ENCODE measurements at regions not wholly inside any gene's neighbourhood (a gene's known extent, or its start where the extent isn't known, plus 50 kb on each side); places are given as distances from the start of the nearest gene placed in this dataset.

GRCh38 chr13:50401049-50401505 is 385.8 kb downstream of the KCNRG start:
- no peak for DNase-seq
- ATAC-seq: peak in 3 of 4 donors; percentile 45 to 56 (median 54)
- Histone ChIP-seq H3K4me1 (no peaks in the 10 kb centered on the region), H3K4me3 (no peak overlapping the region), H3K36me3 (no peaks in the 10 kb centered on the region), H3K9me3 (no peaks in the 10 kb centered on the region), H3K27me3 (no peaks in the 10 kb centered on the region), H3K27ac (no peak overlapping the region)
- intact Hi-C loops (cut with DNase I): no loop called here
- no peak for TF ChIP-seq CTCF (IDR thresholded peaks at IDR 0.05)
- 79 to 85% methylated on average over 1 of the region's 1 CpG for WGBS, 2 donors
- no peak for FAIRE-seq

- no peaks in the 10 kb centered on the region for H3K36me3 ChIP-seq
- H3K9me3 ChIP-seq: no peaks in the 10 kb centered on the region
- peak in 1 of 4 donors; percentile 34 for ATAC-seq
- H3K4me3 ChIP-seq: no peak overlapping the region
- DNase-seq: no peak
- no peak overlapping the region for H3K27ac ChIP-seq
- FAIRE-seq: no peak
- H3K4me1 ChIP-seq: no peaks in the 10 kb centered on the region
- intact Hi-C loops (cut with DNase I): no loop called here
- no peaks in the 10 kb centered on the region for H3K27me3 ChIP-seq
- WGBS, 2 donors: 65 to 80% methylated on average over 3 of the region's 3 CpGs
- TF ChIP-seq CTCF (IDR thresholded peaks at IDR 0.05): no peak
These were observed 386.6 kb downstream of the KCNRG start for GRCh38 chr13:50401721-50402465.

- 4 to 14% methylated on average over 1 of the region's 1 CpG for WGBS, 2 donors
- Histone ChIP-seq H3K9me3 (no peaks in the 10 kb centered on the region), H3K4me3 (no peak overlapping the region), H3K27ac (no peak overlapping the region), H3K36me3 (no peaks in the 10 kb centered on the region), H3K27me3 (no peaks in the 10 kb centered on the region), H3K4me1 (no peaks in the 10 kb centered on the region)
- DNase-seq: no peak
- TF ChIP-seq CTCF (IDR thresholded peaks at IDR 0.05): no peak
- intact Hi-C loops (cut with DNase I): no loop called here
- ATAC-seq: peak; percentile 69 to 83 (median 76)
- FAIRE-seq: no peak
These were observed 388.1 kb downstream of the KCNRG start for GRCh38 chr13:50403311-50403710.

- no peaks in the 10 kb centered on the region for H3K36me3 ChIP-seq
- DNase-seq: no peak
- H3K27me3 ChIP-seq: no peaks in the 10 kb centered on the region
- H3K27ac ChIP-seq: no peak overlapping the region
- FAIRE-seq: no peak
- WGBS, 2 donors: 89 to 94% methylated on average over 3 of the region's 3 CpGs
- no peak for ATAC-seq
- intact Hi-C loops (cut with DNase I): no loop called here
- no peak for TF ChIP-seq CTCF (IDR thresholded peaks at IDR 0.05)
- no peak overlapping the region for H3K4me3 ChIP-seq
- no peaks in the 10 kb centered on the region for H3K9me3 ChIP-seq
- H3K4me1 ChIP-seq: no peaks in the 10 kb centered on the region
These were observed 388.9 kb downstream of the KCNRG start for GRCh38 chr13:50404116-50404515.

- Histone ChIP-seq H3K4me1 (no peaks in the 10 kb centered on the region), H3K9me3 (no peaks in the 10 kb centered on the region), H3K36me3 (no peaks in the 10 kb centered on the region), H3K27ac (no peak overlapping the region), H3K4me3 (no peak overlapping the region), H3K27me3 (no peaks in the 10 kb centered on the region)
- ATAC-seq (no peak), DNase-seq (no peak), FAIRE-seq (no peak)
- intact Hi-C loops (cut with DNase I): no loop called here
- 73 to 83% methylated on average over 1 of the region's 1 CpG for WGBS, 2 donors
- TF ChIP-seq CTCF (IDR thresholded peaks at IDR 0.05): no peak
These were observed 389.5 kb downstream of the KCNRG start for GRCh38 chr13:50404769-50405168.

Measured in pancreas (tissue), 10 donors.